Heart left ventricle (tissue), 16 donors: ENCODE measurements at regions not wholly inside any gene's neighbourhood (a gene's known extent, or its start where the extent isn't known, plus 50 kb on each side); places are given as distances from the start of the nearest gene placed in this dataset.

Source experiments
- ATAC-seq, 4 donors: fragments of 200-7000 bp; cut with Tn5 transposase; one replicate each; pipeline ENCODE4 v1.9.1; 2020 to 2022; ENCODE audit warnings: moderate library complexity in 4 of 4, mild to moderate bottlenecking in 3 of 4, moderate number of reproducible peaks in 1 of 4
- DNase-seq, 5 donors: peaks; one replicate each; pipeline ENCODE4 v3.0.0-alpha.2; 2020
- H3K27ac ChIP-seq, 12 donors: fragments of 200-600 bp; sonication (generic) in 4 of 12; one replicate each; pipeline versions ENCODE4 v1.5.0 to v1.8.0; 2016 to 2022; ENCODE audit warnings: mild to moderate bottlenecking in 2 of 12
- H3K27me3 ChIP-seq, 9 donors: fragments of 200-600 bp; sonication (generic) in 2 of 9; one replicate each; pipeline versions ENCODE4 v1.5.1 to v1.8.0; 2016 to 2022; ENCODE audit warnings: mild to moderate bottlenecking in 3 of 9
- H3K36me3 ChIP-seq, 9 donors: fragments of 200-600 bp; sonication (generic) in 2 of 9; one replicate each; pipeline versions ENCODE4 v1.5.0 to v1.8.0; 2018 to 2022; ENCODE audit warnings: mild to moderate bottlenecking in 2 of 9
- H3K4me1 ChIP-seq, 12 donors: fragments of 200-600 bp; sonication (generic) in 4 of 12; one replicate each; pipeline versions ENCODE4 v1.5.0 to v1.8.0; 2016 to 2022; ENCODE audit warnings: mild to moderate bottlenecking in 3 of 12
- H3K4me3 ChIP-seq, 12 donors: fragments of 200-600 bp; sonication (generic) in 4 of 12; one replicate each; pipeline versions ENCODE4 v1.5.0 to v1.8.0; 2017 to 2022; ENCODE audit warnings: mild to moderate bottlenecking in 9 of 12, moderate library complexity in 4 of 12
- H3K9me3 ChIP-seq, 12 donors: fragments of 200-600 bp; sonication (generic) in 4 of 12; one replicate each; pipeline versions ENCODE4 v1.5.0 to v1.8.0; 2016 to 2022; ENCODE audit warnings: mild to moderate bottlenecking in 1 of 12
- CTCF ChIP-seq, 12 donors: fragments of 200-600 bp; sonication (generic) in 4 of 12; IDR thresholded peaks; one replicate each; pipeline versions ENCODE4 v1.5.0 to v1.8.0; 2018 to 2022; ENCODE audit warnings: antibody characterized with exemption in 12 of 12, mild to moderate bottlenecking in 5 of 12
- POLR2A ChIP-seq, 2 donors: fragments of 450-650 bp; IDR thresholded peaks; one replicate each; pipeline ENCODE4 v1.6.1; 2017; ENCODE audit warnings: antibody characterized with exemption in 2 of 2, mild to moderate bottlenecking in 2 of 2, moderate library complexity in 2 of 2
- WGBS, 4 donors: extraction: QIAGEN DNeasy Blood & Tissue Kit in 2 of 4; methylation state at CpG; one replicate each; pipeline versions ENCODE4 v1.1.5 to v1.1.7; 2013 to 2018; 5-methylcytosine and 5-hydroxymethylcytosine counted together
- intact Hi-C, 10 donors: fragments of 100-400 bp; cut with DNase I; formaldehyde crosslinking; loops; one replicate each; pipeline versions ENCODE4 v1.11.1 to v1.14.2; 2022
- donor health status: ischemic (EF 13 %, LVEDD 7.1; RV severe dilation, severe dysfunction).
- donor health status: healthy with polysubstance abuse.
- donor health status: DM: no; HTN: yes; CAD: no.
- donor health status: DM: no; HTN: no; CAD: no.
- donor health status: ischemic (EF 25% LVEDD 6.9; RV normal size, moderate dysfunction).
- donor health status: ischemic (EF 25% LVEDD 5.7; RV mildly dilated, moderate dysfunction).
- donor health status: healthy.
- donor health status: DM: yes; HTN: yes; CAD: no.
- donor health status: ischemic (EF 35%, LVEDD 5.7; RV mildly dilated, moderate dysfunction).
- donor health status: nonischemic (EF 11% LVEDD 7.7; RV severe dilation, severe dysfunction).
- donor health status: DM: yes; HTN: yes; CAD: no.
- donor health status: PGD.
- donor health status: ischemic (EF 29% LVEDD 5.4; RV normal size, mild dysfunction).
- donor health status: nonischemic (EF 23%, LVEDD 6.1; RV moderate dilation, normal function).

- H3K36me3 ChIP-seq: no peaks in the 10 kb centered on the region
- H3K9me3 ChIP-seq: no peaks in the 10 kb centered on the region
- DNase-seq: no peak
- H3K4me1 ChIP-seq: no peaks in the 10 kb centered on the region
- H3K4me3 ChIP-seq: no peak overlapping the region
- no peak overlapping the region for H3K27ac ChIP-seq
- intact Hi-C loops: no loop called here
- TF ChIP-seq POLR2A (IDR thresholded peaks at IDR 0.05): no peak
- no peak for TF ChIP-seq CTCF (IDR thresholded peaks at IDR 0.05)
- ATAC-seq: no peak
- no peaks in the 10 kb centered on the region for H3K27me3 ChIP-seq
- WGBS, 4 donors: 77 to 80% (median 80%) methylated on average over 2 of the region's 2 CpGs
Observed at GRCh38 chr2:56483081-56483480, 299.3 kb downstream of the CCDC85A start.

- intact Hi-C loops: no loop called here
Observed at GRCh38 chr2:56484906-56485305, 301.1 kb downstream of the CCDC85A start.

GRCh38 chr2:56500317-56500716 lies 316.5 kb downstream of the CCDC85A start:
- H3K36me3 ChIP-seq: no peaks in the 10 kb centered on the region
- 89 to 97% (median 91%) methylated on average over 1 of the region's 1 CpG for WGBS, 4 donors
- peaks cover 0 to 39% (median 3%) of the 10 kb centered on the region in 12 donors for H3K9me3 ChIP-seq
- intact Hi-C loops: loop anchor here in 1 of 10 donors (10.0 kb wide), 1 partner anchor 316 kb away; the partner anchor contains the start of gene CCDC85A
- no peak overlapping the region for H3K4me3 ChIP-seq
- DNase-seq (no peak), ATAC-seq (no peak)
- H3K27me3 ChIP-seq: no peaks in the 10 kb centered on the region
- H3K27ac ChIP-seq: no peak overlapping the region
- no peak for TF ChIP-seq CTCF (IDR thresholded peaks at IDR 0.05)
- no peak for TF ChIP-seq POLR2A (IDR thresholded peaks at IDR 0.05)
- no peaks in the 10 kb centered on the region for H3K4me1 ChIP-seq

More at GRCh38 chr2:56484906-56485305, 301.1 kb downstream of the CCDC85A start:
- H3K27ac ChIP-seq: no peak overlapping the region
- no peaks in the 10 kb centered on the region for H3K36me3 ChIP-seq
- peaks cover 0 to 2% (median 0%) of the 10 kb centered on the region in 12 donors for H3K9me3 ChIP-seq
- no peaks in the 10 kb centered on the region for H3K27me3 ChIP-seq
- TF ChIP-seq CTCF (IDR thresholded peaks at IDR 0.05): no peak
- TF ChIP-seq POLR2A (IDR thresholded peaks at IDR 0.05): no peak
- H3K4me1 ChIP-seq: no peaks in the 10 kb centered on the region
- DNase-seq: no peak
- no peak overlapping the region for H3K4me3 ChIP-seq
- ATAC-seq: no peak

- Histone ChIP-seq H3K4me1 (no peaks in the 10 kb centered on the region), H3K27me3 (no peaks in the 10 kb centered on the region), H3K27ac (no peak overlapping the region), H3K4me3 (no peak overlapping the region), H3K9me3 (peaks cover 0 to 23% (median under 1%) of the 10 kb centered on the region in 12 donors), H3K36me3 (no peaks in the 10 kb centered on the region)
- ATAC-seq (no peak), DNase-seq (no peak)
- intact Hi-C loops: loop anchor here in 1 of 10 donors (10.0 kb wide), 1 partner anchor 318 kb away; the partner anchor contains the start of gene CCDC85A
- WGBS, 4 donors: 97 to 100% (median 99%) methylated on average over 2 of the region's 2 CpGs
- TF ChIP-seq POLR2A (IDR thresholded peaks at IDR 0.05): no peak
- no peak for TF ChIP-seq CTCF (IDR thresholded peaks at IDR 0.05)
Observed at GRCh38 chr2:56502616-56503015, 318.8 kb downstream of the CCDC85A start.
